Activated CD8-positive, alpha-beta memory T cell treated with anti-CD3 and anti-CD28 coated beads for 36 hours (primary cell): ENCODE measurements at regions not wholly inside any gene's neighbourhood (a gene's known extent, or its start where the extent isn't known, plus 50 kb on each side); places are given as distances from the start of the nearest gene placed in this dataset.
"Not testable (repeated sequence)": the region's sequence is repeated elsewhere in the genome, so short reads cannot be mapped to it uniquely, and the experiment has no call there.

Experiments used
- CTCF ChIA-PET: fragments of 350-600 bp; sonication (Branson Sonifier 250); formaldehyde crosslinking; loops from one replicate; lab custom pipeline; 2021; ENCODE audit warnings: antibody characterized with exemption; lab: Charles Lee
- POLR2A ChIA-PET: fragments of 350-600 bp; sonication (Branson Sonifier 250); formaldehyde crosslinking; loops from one replicate; lab custom pipeline; 2021; ENCODE audit warnings: antibody characterized with exemption; lab: Charles Lee

DNA sequence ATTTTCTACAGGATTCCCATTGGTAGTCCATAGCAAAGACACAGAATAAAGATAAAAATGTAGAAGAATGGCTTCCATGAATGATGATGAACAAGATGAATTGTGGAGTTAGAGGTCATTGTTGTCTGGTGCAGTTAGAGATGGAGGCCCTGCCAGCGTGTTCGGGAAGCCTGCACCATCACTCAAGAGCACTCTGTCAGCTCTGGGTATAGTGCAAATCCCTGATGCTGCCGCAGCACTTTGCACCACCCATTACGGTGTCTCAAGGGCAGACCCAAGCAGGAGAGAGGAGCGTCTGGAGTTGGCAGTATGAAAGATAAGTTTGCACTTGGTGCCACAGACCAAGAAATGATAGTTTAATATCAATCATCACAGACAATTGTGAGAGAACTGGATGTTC lies 181.6 kb upstream of the CHST9 start:
- ChIA-PET CTCF (no interaction called here), POLR2A (no interaction called here)

DNA sequence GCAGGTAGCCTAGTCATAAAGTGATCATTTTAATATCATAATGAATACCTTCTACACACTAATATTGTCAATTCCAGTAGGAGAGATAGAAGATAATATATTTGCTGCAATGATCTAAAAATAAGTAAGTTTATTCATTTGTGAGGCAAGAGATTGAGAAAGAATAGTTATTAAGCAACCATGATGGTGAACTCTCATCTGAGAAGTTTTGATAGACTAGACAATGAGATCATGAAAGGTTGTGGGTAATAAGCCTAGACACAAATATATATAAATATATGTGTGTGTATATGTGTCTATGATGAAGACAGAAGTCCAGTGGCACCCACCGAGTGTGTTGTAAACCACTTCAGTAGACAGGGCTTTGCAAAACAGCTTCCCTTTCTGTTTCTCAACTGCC lies 181.0 kb upstream of the CHST9 start:
- CTCF ChIA-PET = no interaction called here

DNA sequence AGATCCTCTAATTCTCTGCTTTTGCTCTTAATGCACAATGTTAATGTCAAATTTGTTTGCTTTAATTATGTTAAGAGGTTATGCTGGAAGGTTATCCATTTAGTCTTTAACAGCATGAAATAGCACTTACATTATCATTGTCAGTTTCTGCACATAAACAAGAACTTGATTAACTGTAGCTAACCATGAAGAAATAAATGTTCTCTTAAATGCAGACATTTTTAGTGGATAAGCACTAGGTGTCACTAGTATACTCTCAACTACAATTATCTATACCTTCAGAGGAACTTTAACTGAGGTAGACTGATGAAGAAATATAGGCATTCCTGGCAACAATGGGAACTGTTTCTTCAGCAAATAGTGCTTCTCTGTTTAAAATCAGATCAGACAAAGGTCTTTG lies 178.8 kb upstream of the CHST9 start:
- CTCF ChIA-PET = no interaction called here
- POLR2A ChIA-PET = interaction anchor here (0.6 kb wide), 1 partner anchor 17 kb away, joined by 3 read pairs; no protein-coding TSS in a partner anchor

More for the DNA sequence above, 181.0 kb upstream of the CHST9 start:
- POLR2A ChIA-PET = no interaction called here

DNA sequence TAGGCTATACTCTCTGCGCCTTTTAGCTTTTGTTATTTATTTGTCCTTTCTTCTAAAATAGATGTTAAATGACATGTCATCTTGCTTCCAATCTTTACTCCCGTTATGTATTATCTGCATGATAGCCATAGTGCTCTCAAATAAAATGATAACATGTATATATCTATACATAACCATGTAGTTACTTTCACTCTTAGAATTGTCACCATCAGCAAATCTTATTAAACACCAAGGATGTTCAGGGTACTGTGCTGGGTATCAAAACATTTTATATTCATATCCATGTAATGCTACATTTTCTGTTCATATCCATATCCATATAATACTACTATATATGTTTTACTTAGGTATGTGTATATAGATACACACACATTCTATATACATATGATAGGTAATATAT lies 176.4 kb upstream of the CHST9 start:
- POLR2A ChIA-PET = no interaction called here
- CTCF ChIA-PET = no interaction called here

GRCh38 chr18:27355308-27355707 lies 170.2 kb upstream of the CHST9 start:
- POLR2A ChIA-PET = no interaction called here
- CTCF ChIA-PET = no interaction called here

DNA sequence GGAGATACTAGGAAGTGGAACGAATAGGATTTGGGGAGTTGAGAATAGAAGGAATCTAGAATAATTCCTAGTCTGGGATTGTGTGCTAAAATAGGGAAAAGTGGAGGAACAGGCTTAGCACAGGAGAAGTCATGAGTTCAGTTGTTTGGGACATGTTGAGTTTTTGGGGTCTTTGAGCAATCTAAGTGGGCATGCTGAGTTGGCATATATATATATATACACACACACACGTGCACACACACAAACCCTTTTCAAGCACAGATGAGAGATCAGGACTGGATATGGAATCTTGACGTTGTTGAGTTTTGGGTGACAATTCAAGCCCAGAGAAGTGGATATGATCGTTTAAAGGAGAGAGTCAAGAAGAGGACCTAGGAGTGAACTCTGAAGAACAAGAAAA lies 168.2 kb upstream of the CHST9 start:
- CTCF ChIA-PET = no interaction called here
- POLR2A ChIA-PET = no interaction called here

DNA sequence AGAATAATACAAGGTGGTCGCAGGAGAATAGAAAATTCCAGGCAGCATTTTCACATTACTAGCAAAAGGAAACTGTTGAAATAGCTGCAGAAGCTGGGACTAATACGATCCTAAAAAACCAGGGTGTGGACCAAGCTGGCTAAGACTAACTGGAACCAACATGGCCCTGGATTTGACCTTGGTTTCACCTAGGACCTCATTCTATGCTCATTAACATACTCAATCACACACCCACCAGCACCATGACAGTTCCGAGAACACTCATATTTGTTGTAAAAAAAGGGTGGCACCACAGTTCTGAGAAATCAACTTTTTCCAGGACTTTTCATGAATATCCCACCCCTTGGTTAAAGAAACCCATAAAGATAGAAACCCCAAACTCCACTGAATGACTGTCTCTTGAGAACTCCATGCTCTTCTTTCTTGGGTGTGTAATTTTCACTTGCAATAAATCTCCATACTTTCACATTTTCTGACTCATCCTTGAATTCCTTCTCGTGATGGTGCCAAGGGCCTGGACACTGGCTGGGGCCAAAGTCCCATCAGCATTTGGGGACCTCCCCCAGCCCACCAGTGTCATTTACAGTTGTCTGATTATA lies 164.3 kb upstream of the CHST9 start:
- ChIA-PET POLR2A (no interaction called here), CTCF (no interaction called here)

- ChIA-PET POLR2A (no interaction called here), CTCF (no interaction called here)
Measured at GRCh38 chr18:27331606-27332005, 146.5 kb upstream of the CHST9 start.

- ChIA-PET CTCF (no interaction called here), POLR2A (no interaction called here)
Measured at GRCh38 chr18:27314996-27315395, 129.9 kb upstream of the CHST9 start.

- ChIA-PET POLR2A (no interaction called here), CTCF (no interaction called here)
Measured at GRCh38 chr18:27313678-27314077, 128.6 kb upstream of the CHST9 start.

DNA sequence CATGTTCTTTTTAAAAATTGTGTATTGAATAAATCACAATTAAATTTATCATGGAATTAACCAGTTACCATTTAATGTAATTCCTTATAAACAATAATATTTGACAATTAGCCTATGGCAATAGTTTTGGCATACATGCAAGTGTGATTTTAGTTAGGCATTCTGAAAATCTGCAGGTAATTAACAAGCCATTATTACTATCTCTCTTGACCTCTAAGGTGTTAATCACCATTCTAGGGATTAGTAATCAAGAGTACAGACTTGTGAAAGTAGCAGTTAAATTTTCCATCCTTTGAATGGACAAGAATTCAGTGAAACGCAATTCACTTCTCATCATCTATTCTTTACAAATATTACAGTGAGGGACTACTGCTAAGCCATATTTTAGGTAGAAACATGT lies 127.7 kb upstream of the CHST9 start:
- ChIA-PET CTCF (no interaction called here), POLR2A (no interaction called here)

GRCh38 chr18:27312153-27312552 lies 127.0 kb upstream of the CHST9 start:
- ChIA-PET CTCF (no interaction called here), POLR2A (no interaction called here)

DNA sequence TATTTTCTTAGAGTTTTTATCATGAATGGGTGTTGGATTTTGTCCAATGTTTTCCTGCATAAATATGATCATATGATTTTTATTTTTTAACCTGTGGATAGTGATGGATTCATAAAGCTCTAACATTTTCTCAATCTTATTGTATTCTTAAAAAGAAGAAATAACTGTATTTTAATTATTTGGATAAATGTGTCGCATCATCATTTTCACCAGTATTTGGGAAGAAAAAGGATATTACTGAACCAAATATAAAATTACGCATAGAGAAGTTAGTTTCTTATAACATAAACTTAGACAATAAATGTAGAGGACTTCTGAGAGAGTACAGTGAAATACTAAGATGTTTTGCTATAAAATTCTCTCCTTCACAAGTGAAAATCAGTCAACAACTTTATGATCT lies 126.0 kb upstream of the CHST9 start:
- ChIA-PET CTCF (no interaction called here), POLR2A (no interaction called here)

DNA sequence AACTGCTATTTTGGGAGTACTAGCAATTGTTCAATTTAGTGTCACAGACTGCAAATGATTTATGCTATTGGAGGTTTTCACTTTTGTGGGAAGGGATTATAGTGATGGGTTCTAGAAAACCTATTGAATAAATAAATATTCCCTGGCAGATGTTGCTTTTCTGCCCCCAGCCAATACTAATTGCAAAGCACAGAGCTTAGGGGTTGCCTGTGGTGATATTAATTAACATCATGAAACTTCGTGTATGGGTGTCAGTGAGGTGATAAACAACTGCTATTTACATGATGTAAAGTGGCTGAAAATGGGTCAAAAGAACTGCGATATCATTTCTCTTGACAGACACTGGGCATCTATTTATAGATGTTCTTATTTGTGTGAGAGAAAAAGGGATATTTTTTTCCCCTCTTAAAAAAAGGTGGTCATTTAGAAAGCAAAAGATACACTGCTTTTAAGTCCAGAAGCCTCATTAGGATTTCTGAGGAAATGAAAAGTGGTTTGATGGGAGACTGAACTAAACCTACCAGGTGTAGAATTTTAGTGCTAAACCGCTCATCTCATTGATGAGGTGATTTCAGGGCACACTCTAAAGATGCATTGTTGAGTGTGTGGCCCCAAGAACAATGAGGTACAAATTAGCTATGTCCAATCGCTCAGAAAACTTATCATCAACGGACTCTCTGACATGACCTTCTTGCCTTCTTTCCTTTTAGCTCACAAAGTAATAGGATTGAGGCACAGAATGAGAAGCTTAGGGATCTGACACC lies 116.7 kb upstream of the CHST9 start:
- CTCF ChIA-PET = no interaction called here
- POLR2A ChIA-PET = no interaction called here

DNA sequence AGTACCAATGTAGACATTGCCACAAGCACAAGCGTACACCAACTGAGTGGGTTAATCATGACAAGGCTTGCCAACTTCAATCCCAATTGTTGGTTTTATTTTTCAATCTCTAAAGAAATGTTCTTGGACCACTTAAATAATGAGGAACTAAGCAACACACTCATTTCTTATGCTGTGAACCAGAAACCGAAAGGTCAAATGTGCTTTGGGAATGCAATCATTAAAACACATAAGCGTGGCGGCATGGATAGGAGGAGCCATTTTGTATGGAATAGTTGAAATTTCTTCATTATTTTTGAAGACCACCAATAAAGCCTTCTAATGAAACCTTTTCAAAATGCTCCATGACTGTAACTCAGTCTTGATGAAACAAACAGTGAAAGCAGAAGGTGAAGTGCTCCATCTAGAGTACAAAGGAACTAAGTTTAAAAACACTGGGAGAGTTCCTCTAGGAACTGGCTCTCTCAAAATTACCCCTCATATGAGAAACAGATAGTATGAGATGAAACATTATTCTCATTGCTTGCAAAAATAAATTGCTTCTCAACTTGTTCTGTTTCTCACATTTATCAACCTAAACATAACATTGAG lies 113.2 kb upstream of the CHST9 start:
- ChIA-PET POLR2A (no interaction called here), CTCF (no interaction called here)

- CTCF ChIA-PET, POLR2A ChIA-PET: not testable (repeated sequence)
Measured at GRCh38 chr18:27285973-27286562, 101.0 kb upstream of the CHST9 start.

DNA sequence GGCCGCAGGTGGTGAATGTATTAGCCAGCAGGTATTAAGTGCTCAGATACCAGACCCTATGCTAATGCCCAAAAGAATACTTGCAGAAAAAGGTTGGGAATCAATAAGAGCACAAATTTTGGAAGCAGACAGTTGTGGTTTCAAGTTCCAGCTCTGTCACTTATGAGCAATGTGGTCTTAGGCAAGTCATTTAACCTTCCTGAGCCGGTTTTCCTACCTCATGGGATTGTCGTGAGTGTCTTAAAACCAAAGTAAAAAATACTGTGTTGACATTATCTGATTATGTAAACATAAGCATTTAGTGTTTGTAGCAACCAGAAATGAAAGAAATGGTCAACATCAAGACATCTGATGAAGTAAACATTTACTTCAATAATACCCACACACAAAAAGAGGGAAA lies 93.0 kb upstream of the CHST9 start:
- ChIA-PET POLR2A (no interaction called here), CTCF (no interaction called here)

DNA sequence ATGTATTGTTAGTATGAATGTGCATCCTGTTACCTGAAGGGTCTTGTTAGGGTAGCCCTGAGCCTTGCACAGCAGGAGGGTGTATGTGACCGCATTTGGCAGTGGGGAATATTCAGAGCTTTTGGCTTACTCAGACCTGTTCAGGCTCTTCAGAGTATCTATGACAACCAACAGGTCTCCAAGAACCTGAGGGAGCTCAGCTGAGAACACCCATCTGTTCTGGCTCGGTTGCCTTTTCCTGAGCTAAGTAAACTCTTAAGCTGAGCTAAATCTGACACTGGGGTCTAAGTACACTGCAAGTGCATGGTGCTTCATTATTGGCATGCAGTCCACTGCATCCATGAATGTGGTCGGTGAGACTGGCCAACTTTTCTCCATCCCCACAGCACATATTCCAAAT lies 92.4 kb upstream of the CHST9 start:
- ChIA-PET POLR2A (no interaction called here), CTCF (no interaction called here)

- ChIA-PET CTCF (no interaction called here), POLR2A (no interaction called here)
Measured at GRCh38 chr18:27276886-27277285, 91.8 kb upstream of the CHST9 start.

DNA sequence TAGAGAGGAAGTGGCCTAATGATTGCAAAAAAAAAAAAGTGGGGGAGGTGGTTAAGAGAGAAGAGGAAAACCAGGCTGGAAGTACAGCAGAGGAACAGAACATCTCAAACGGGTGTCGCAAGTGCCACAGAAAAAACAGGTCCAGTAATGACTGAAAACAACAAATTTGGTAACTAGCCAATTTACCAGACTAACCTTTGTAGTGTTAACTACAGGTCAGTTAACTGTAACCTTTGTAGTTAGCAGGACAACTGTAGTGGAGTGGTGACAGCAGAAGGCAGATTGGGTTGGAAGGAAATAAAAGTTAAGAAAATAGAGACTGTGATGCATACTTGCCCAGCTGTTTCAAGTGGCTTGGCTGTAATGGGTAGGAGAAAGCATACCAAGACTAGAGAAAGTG lies 91.4 kb upstream of the CHST9 start:
- CTCF ChIA-PET = no interaction called here
- POLR2A ChIA-PET = no interaction called here

DNA sequence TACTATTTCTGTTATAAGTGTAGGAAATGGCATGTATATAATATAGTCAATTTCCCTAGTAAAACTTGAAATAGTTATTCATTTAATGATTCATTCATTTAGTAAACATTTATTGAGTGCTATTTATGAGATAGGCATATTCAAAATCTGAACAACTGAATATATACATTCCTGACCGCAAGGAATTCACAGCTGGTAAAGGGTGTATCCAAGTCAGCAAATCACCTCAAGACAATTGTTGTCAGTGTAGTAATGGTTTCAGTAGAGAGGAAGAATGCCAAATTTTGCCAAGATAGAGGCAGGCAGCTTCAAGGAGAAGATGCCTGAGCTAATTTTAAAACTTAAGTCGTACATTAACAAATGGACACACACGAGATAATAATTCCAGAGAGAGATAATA lies 89.8 kb upstream of the CHST9 start:
- ChIA-PET POLR2A (no interaction called here), CTCF (no interaction called here)
